Mononuclear cell (primary cell): ENCODE measurements at regions not wholly inside any gene's neighbourhood (a gene's known extent, or its start where the extent isn't known, plus 50 kb on each side); places are given as distances from the start of the nearest gene placed in this dataset.

ENCODE experiments used
- H3K27me3 ChIP-seq: 2 replicates; pipeline ENCODE4 v1.6.0; 2011; ENCODE audit warnings: low read length, control low read depth; ENCODE audit not compliant: insufficient read depth
- H3K4me1 ChIP-seq: 2 replicates; pipeline ENCODE4 v1.5.1; 2011; ENCODE audit warnings: mild to moderate bottlenecking, low read length, control low read depth; ENCODE audit not compliant: insufficient read depth
- H3K4me3 ChIP-seq: 2 replicates; pipeline ENCODE4 v1.5.1; 2011; ENCODE audit warnings: mild to moderate bottlenecking, low read length, moderate library complexity
- H3K9me3 ChIP-seq: 2 replicates; pipeline ENCODE4 v1.5.1; 2011; ENCODE audit warnings: low read depth, mild to moderate bottlenecking, control low read depth, low read length

- no peaks in the 10 kb centered on the region for H3K27me3 ChIP-seq
- H3K4me1 ChIP-seq = no peaks in the 10 kb centered on the region
- H3K9me3 ChIP-seq = no peaks in the 10 kb centered on the region
- H3K4me3 ChIP-seq = no peak overlapping the region
Observed at GRCh38 chr4:11518754-11519153, 90.1 kb upstream of the HS3ST1 start.

GRCh38 chr4:11514779-11515419 lies 86.2 kb upstream of the HS3ST1 start:
- Histone ChIP-seq H3K4me3 (no peak overlapping the region), H3K27me3 (no peaks in the 10 kb centered on the region), H3K9me3 (no peaks in the 10 kb centered on the region)

GRCh38 chr4:11514003-11514402 lies 85.3 kb upstream of the HS3ST1 start:
- no peaks in the 10 kb centered on the region for H3K4me1 ChIP-seq
- H3K27me3 ChIP-seq = no peaks in the 10 kb centered on the region
- H3K4me3 ChIP-seq = no peak overlapping the region
- no peaks in the 10 kb centered on the region for H3K9me3 ChIP-seq

More at GRCh38 chr4:11514779-11515419, 86.2 kb upstream of the HS3ST1 start:
- no peaks in the 10 kb centered on the region for H3K4me1 ChIP-seq

- Histone ChIP-seq H3K4me1 (no peaks in the 10 kb centered on the region), H3K9me3 (no peaks in the 10 kb centered on the region), H3K27me3 (no peaks in the 10 kb centered on the region), H3K4me3 (no peak overlapping the region)
Observed at GRCh38 chr4:11512871-11513270, 84.2 kb upstream of the HS3ST1 start.

- H3K9me3 ChIP-seq = no peaks in the 10 kb centered on the region
- H3K4me3 ChIP-seq = no peak overlapping the region
- no peaks in the 10 kb centered on the region for H3K4me1 ChIP-seq
- H3K27me3 ChIP-seq = no peaks in the 10 kb centered on the region
Observed at GRCh38 chr4:11511321-11511720, 82.6 kb upstream of the HS3ST1 start.

GRCh38 chr4:11507920-11508319 lies 79.2 kb upstream of the HS3ST1 start:
- Histone ChIP-seq H3K4me3 (no peak overlapping the region), H3K9me3 (no peaks in the 10 kb centered on the region), H3K4me1 (no peaks in the 10 kb centered on the region), H3K27me3 (no peaks in the 10 kb centered on the region)

- no peak overlapping the region for H3K4me3 ChIP-seq
Observed at GRCh38 chr4:11506194-11506593, 77.5 kb upstream of the HS3ST1 start.

GRCh38 chr4:11505221-11505971 lies 76.7 kb upstream of the HS3ST1 start:
- H3K4me1 ChIP-seq = no peaks in the 10 kb centered on the region
- H3K27me3 ChIP-seq = no peaks in the 10 kb centered on the region
- no peaks in the 10 kb centered on the region for H3K9me3 ChIP-seq
- no peak overlapping the region for H3K4me3 ChIP-seq

More at GRCh38 chr4:11506194-11506593, 77.5 kb upstream of the HS3ST1 start:
- Histone ChIP-seq H3K27me3 (no peaks in the 10 kb centered on the region), H3K9me3 (no peaks in the 10 kb centered on the region), H3K4me1 (no peaks in the 10 kb centered on the region)

- Histone ChIP-seq H3K4me3 (no peak overlapping the region), H3K27me3 (no peaks in the 10 kb centered on the region), H3K9me3 (no peaks in the 10 kb centered on the region), H3K4me1 (no peaks in the 10 kb centered on the region)
Observed at GRCh38 chr4:11503166-11503565, 74.5 kb upstream of the HS3ST1 start.

- no peaks in the 10 kb centered on the region for H3K9me3 ChIP-seq
- no peak overlapping the region for H3K4me3 ChIP-seq
- peaks cover 3% of the 10 kb centered on the region for H3K4me1 ChIP-seq
- no peaks in the 10 kb centered on the region for H3K27me3 ChIP-seq
Observed at GRCh38 chr4:11497972-11498371, 69.3 kb upstream of the HS3ST1 start.

GRCh38 chr4:11497212-11497806 lies 68.6 kb upstream of the HS3ST1 start:
- Histone ChIP-seq H3K27me3 (no peaks in the 10 kb centered on the region), H3K4me3 (no peak overlapping the region), H3K4me1 (peaks cover 3% of the 10 kb centered on the region), H3K9me3 (no peaks in the 10 kb centered on the region)

- Histone ChIP-seq H3K4me1 (peaks cover 3% of the 10 kb centered on the region), H3K9me3 (no peaks in the 10 kb centered on the region), H3K4me3 (no peak overlapping the region), H3K27me3 (no peaks in the 10 kb centered on the region)
Observed at GRCh38 chr4:11496351-11496829, 67.7 kb upstream of the HS3ST1 start.

GRCh38 chr4:11495818-11496217 lies 67.1 kb upstream of the HS3ST1 start:
- Histone ChIP-seq H3K4me3 (no peak overlapping the region), H3K27me3 (no peaks in the 10 kb centered on the region), H3K4me1 (peaks cover 3% of the 10 kb centered on the region), H3K9me3 (no peaks in the 10 kb centered on the region)

GRCh38 chr4:11495291-11495690 lies 66.6 kb upstream of the HS3ST1 start:
- Histone ChIP-seq H3K9me3 (no peaks in the 10 kb centered on the region), H3K4me1 (peaks cover 7% of the 10 kb centered on the region), H3K4me3 (no peak overlapping the region), H3K27me3 (no peaks in the 10 kb centered on the region)

- no peaks in the 10 kb centered on the region for H3K27me3 ChIP-seq
- peaks cover 18% of the 10 kb centered on the region for H3K4me1 ChIP-seq
- H3K4me3 ChIP-seq = no peak overlapping the region
- H3K9me3 ChIP-seq = no peaks in the 10 kb centered on the region
Observed at GRCh38 chr4:11494232-11494631, 65.5 kb upstream of the HS3ST1 start.
